Fibroblast of lung (primary cell): ENCODE measurements at regions not wholly inside any gene's neighbourhood (a gene's known extent, or its start where the extent isn't known, plus 50 kb on each side); places are given as distances from the start of the nearest gene placed in this dataset.
A peak's percentile ranks its signal among the peaks of the same experiment; 100 is the strongest.

Experiments used
- DNase-seq, 2 donors: peaks; one replicate each; pipeline versions ENCODE4 v3.0.0 to v3.0.0-alpha.2; 2010; ENCODE audit warnings: low read depth in 2 of 2
- H2AFZ ChIP-seq: 2 replicates; pipeline ENCODE4 v1.5.1; 2012; ENCODE audit warnings: low read length, control low read depth, inconsistent platforms
- H3K27ac ChIP-seq: 2 replicates; pipeline ENCODE4 v1.5.1; 2011; ENCODE audit warnings: low read length, control low read depth; ENCODE audit not compliant: insufficient read depth
- H3K27me3 ChIP-seq: 2 replicates; pipeline ENCODE4 v1.5.1; 2011; ENCODE audit warnings: mild to moderate bottlenecking, low read length; ENCODE audit not compliant: control insufficient read depth, insufficient read depth
- H3K36me3 ChIP-seq: 2 replicates; pipeline ENCODE4 v1.5.1; 2011; ENCODE audit warnings: low read length; ENCODE audit not compliant: control insufficient read depth, insufficient read depth
- H3K4me1 ChIP-seq: 2 replicates; pipeline ENCODE4 v1.5.1; 2011; ENCODE audit warnings: low read length; ENCODE audit not compliant: control insufficient read depth, insufficient read depth; ENCODE audit errors: extremely low read depth
- H3K4me2 ChIP-seq: 2 replicates; pipeline ENCODE4 v1.5.1; 2011; ENCODE audit warnings: low read length, control low read depth; ENCODE audit not compliant: insufficient read depth; ENCODE audit errors: extremely low read depth
- H3K4me3 ChIP-seq, 4 experiments: fragments of 200-600 bp in 1 of 4; sonication (generic) in 1 of 4; replicated peaks in 1 of 4; 2 replicates each; pipeline ENCODE4 v1.5.1; 2011 to 2016; ENCODE audit warnings: low read length in 4 of 4, low read depth in 3 of 4, mild to moderate bottlenecking in 3 of 4, control low read depth in 2 of 4, inconsistent platforms in 1 of 4, mixed read lengths in 1 of 4; ENCODE audit not compliant: insufficient read depth in 1 of 4; ENCODE audit errors: control extremely low read depth in 1 of 4
- H3K79me2 ChIP-seq: 2 replicates; pipeline ENCODE4 v1.5.1; 2012; ENCODE audit warnings: mild to moderate bottlenecking, low read length, inconsistent platforms; ENCODE audit not compliant: control insufficient read depth, insufficient read depth
- H3K9ac ChIP-seq: 2 replicates; pipeline ENCODE4 v1.5.1; 2011; ENCODE audit warnings: mild to moderate bottlenecking, low read length, control low read depth; ENCODE audit not compliant: insufficient read depth
- H3K9me3 ChIP-seq: 2 replicates; pipeline ENCODE4 v1.5.1; 2012; ENCODE audit warnings: low read depth, low read length; ENCODE audit not compliant: control insufficient read depth, insufficient read depth
- H4K20me1 ChIP-seq: 2 replicates; pipeline ENCODE4 v1.5.1; 2011; ENCODE audit warnings: low read length; ENCODE audit not compliant: control insufficient read depth, insufficient read depth; ENCODE audit errors: extremely low read depth
- CTCF ChIP-seq, 2 donors: IDR thresholded peaks in 1 of 2; conservative IDR thresholded peaks in 1 of 2; 1 replicate in 1 of 2; 2 replicates in 1 of 2; pipeline ENCODE4 v1.5.1; 2011 to 2012; ENCODE audit warnings: low read length in 2 of 2, control low read depth in 1 of 2, inconsistent platforms in 1 of 2, low read depth in 1 of 2, mild to moderate bottlenecking in 1 of 2
- EZH2 ChIP-seq: IDR thresholded peaks from 2 replicates; pipeline ENCODE4 v1.5.1; 2012; ENCODE audit warnings: low read length, control low read depth, mild to moderate bottlenecking; ENCODE audit errors: missing control alignments

- H3K27ac ChIP-seq = no peak overlapping the region
- no peak for DNase-seq
These were observed 86.5 kb upstream of the SGCD start for GRCh38 chr5:156240414-156240813.

GRCh38 chr5:156241266-156241665, 85.7 kb upstream of the SGCD start:
- Histone ChIP-seq H3K9me3 (no peaks in the 10 kb centered on the region), H3K36me3 (no peaks in the 10 kb centered on the region), H3K4me3 (no peak overlapping the region), H3K4me2 (no peak overlapping the region), H3K79me2 (no peaks in the 10 kb centered on the region), H3K4me1 (no peaks in the 10 kb centered on the region), H4K20me1 (no peaks in the 10 kb centered on the region), H3K27ac (no peak overlapping the region), H3K27me3 (no peaks in the 10 kb centered on the region), H2AFZ (no peak overlapping the region), H3K9ac (no peak overlapping the region)
- peak; percentile 5 to 8 for DNase-seq
- TF ChIP-seq EZH2 = no peak
- TF ChIP-seq CTCF (conservative IDR thresholded peaks at IDR 0.05 in 1 of 2, IDR thresholded peaks at IDR 0.05 in 1 of 2; ENCODE audit: low read depth in 1 of 2, low read length in 2 of 2) = no peak

More at GRCh38 chr5:156240414-156240813, 86.5 kb upstream of the SGCD start:
- Histone ChIP-seq H3K9ac (no peak overlapping the region), H3K79me2 (no peaks in the 10 kb centered on the region), H3K27me3 (no peaks in the 10 kb centered on the region), H4K20me1 (no peaks in the 10 kb centered on the region), H3K36me3 (no peaks in the 10 kb centered on the region), H3K9me3 (no peaks in the 10 kb centered on the region), H3K4me2 (no peak overlapping the region), H2AFZ (no peak overlapping the region), H3K4me1 (no peaks in the 10 kb centered on the region), H3K4me3 (no peak overlapping the region)
- TF ChIP-seq EZH2 (no peak), CTCF (conservative IDR thresholded peaks at IDR 0.05 in 1 of 2, IDR thresholded peaks at IDR 0.05 in 1 of 2; ENCODE audit: low read depth in 1 of 2, low read length in 2 of 2) (no peak)

GRCh38 chr5:156245895-156246294, 81.1 kb upstream of the SGCD start:
- H2AFZ ChIP-seq = no peak overlapping the region
- no peak overlapping the region for H3K9ac ChIP-seq
- no peaks in the 10 kb centered on the region for H4K20me1 ChIP-seq
- H3K79me2 ChIP-seq = no peaks in the 10 kb centered on the region
- TF ChIP-seq EZH2 = no peak
- TF ChIP-seq CTCF (conservative IDR thresholded peaks at IDR 0.05 in 1 of 2, IDR thresholded peaks at IDR 0.05 in 1 of 2; ENCODE audit: low read depth in 1 of 2, low read length in 2 of 2) = no peak
- H3K4me2 ChIP-seq = no peak overlapping the region
- no peaks in the 10 kb centered on the region for H3K27me3 ChIP-seq
- H3K27ac ChIP-seq = no peak overlapping the region
- H3K4me1 ChIP-seq = no peaks in the 10 kb centered on the region
- H3K9me3 ChIP-seq = no peaks in the 10 kb centered on the region
- no peak overlapping the region for H3K4me3 ChIP-seq
- DNase-seq = no peak
- H3K36me3 ChIP-seq = no peaks in the 10 kb centered on the region
